ENCODE measurements at regions not wholly inside any gene's neighbourhood (a gene's known extent, or its start where the extent isn't known, plus 50 kb on each side); places are given as distances from the start of the nearest gene placed in this dataset.

GRCh38 chr12:60337839-60338549, 742.2 kb downstream of the SLC16A7 start:
- DNase-seq (ENCODE audit: low spot score in 2 of 2, unreplicated experiment in 2 of 2) = no peak
- no peak overlapping the region for H3K27ac Mint-ChIP-seq
- H3K36me3 Mint-ChIP-seq = no peaks in the 10 kb centered on the region
- TF ChIP-seq CTCF (IDR thresholded peaks at IDR 0.05; ENCODE audit: unreplicated experiment) = no peak
- H3K9me3 Mint-ChIP-seq = peaks cover 10% of the 10 kb centered on the region
- peaks cover 4% of the 10 kb centered on the region for H3K4me1 Mint-ChIP-seq
- H3K4me3 Mint-ChIP-seq = no peak overlapping the region
- H3K27me3 Mint-ChIP-seq (ENCODE audit: low read depth) = no peaks in the 10 kb centered on the region

GRCh38 chr12:60345442-60345841, 749.6 kb downstream of the SLC16A7 start:
- Mint-ChIP-seq H3K27me3 (ENCODE audit: low read depth) (no peaks in the 10 kb centered on the region), H3K4me3 (no peak overlapping the region), H3K4me1 (no peaks in the 10 kb centered on the region), H3K27ac (no peak overlapping the region), H3K36me3 (no peaks in the 10 kb centered on the region), H3K9me3 (no peaks in the 10 kb centered on the region)
- no peak for TF ChIP-seq CTCF (IDR thresholded peaks at IDR 0.05; ENCODE audit: unreplicated experiment)
- DNase-seq (ENCODE audit: low spot score in 2 of 2, unreplicated experiment in 2 of 2) = no peak

DNA sequence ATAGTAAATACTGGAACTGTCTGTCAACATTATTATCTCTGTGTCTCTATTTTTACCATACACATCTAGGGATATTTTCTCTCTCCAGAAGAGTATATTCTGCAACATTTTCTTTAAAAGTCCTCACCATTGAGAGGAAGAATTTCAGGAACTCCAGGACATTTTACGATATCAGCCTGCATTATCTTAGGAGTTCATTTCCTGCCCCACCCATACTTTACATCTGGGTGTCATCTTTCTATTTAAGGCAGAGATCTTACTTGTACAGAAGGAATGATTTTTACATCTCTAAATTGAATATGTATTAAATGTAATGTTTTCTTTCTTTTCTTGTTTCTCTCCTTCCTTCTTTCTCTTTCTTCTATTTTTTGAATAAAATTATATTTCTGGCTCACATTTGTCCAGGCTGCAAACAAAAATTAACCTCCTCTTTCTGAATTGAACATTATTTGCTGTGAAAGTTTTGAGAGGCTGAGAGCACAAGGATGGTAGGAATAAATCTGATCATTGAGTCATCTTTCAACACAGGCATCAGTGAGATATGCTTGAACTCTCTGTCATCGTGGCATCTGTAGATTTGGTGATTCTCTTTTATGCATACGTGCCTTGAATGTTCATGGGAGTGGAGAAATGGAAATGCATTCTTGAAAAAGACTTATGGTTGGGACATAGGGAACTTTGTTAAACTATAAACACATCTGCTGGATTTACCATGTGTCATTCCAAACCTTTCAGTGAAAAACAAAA, 753.6 kb downstream of the SLC16A7 start:
- Mint-ChIP-seq H3K4me1 (no peaks in the 10 kb centered on the region), H3K9me3 (no peaks in the 10 kb centered on the region), H3K27me3 (ENCODE audit: low read depth) (no peaks in the 10 kb centered on the region), H3K4me3 (no peak overlapping the region), H3K36me3 (no peaks in the 10 kb centered on the region), H3K27ac (no peak overlapping the region)
- DNase-seq (ENCODE audit: low spot score in 2 of 2, unreplicated experiment in 2 of 2) = no peak
- TF ChIP-seq CTCF (IDR thresholded peaks at IDR 0.05; ENCODE audit: unreplicated experiment) = no peak

GRCh38 chr12:60387356-60387755, 791.5 kb downstream of the SLC16A7 start:
- DNase-seq (ENCODE audit: low spot score in 2 of 2, unreplicated experiment in 2 of 2) = no peak
- H3K36me3 Mint-ChIP-seq = no peaks in the 10 kb centered on the region
- H3K27me3 Mint-ChIP-seq (ENCODE audit: low read depth) = no peaks in the 10 kb centered on the region
- H3K4me3 Mint-ChIP-seq = no peak overlapping the region
- no peak for TF ChIP-seq CTCF (IDR thresholded peaks at IDR 0.05; ENCODE audit: unreplicated experiment)
- H3K4me1 Mint-ChIP-seq = no peaks in the 10 kb centered on the region
- peaks cover 14% of the 10 kb centered on the region for H3K9me3 Mint-ChIP-seq
- no peak overlapping the region for H3K27ac Mint-ChIP-seq

GRCh38 chr12:60391051-60391450, 795.2 kb downstream of the SLC16A7 start:
- no peak for TF ChIP-seq CTCF (IDR thresholded peaks at IDR 0.05; ENCODE audit: unreplicated experiment)
- no peak for DNase-seq (ENCODE audit: low spot score in 2 of 2, unreplicated experiment in 2 of 2)
- Mint-ChIP-seq H3K4me1 (no peaks in the 10 kb centered on the region), H3K4me3 (no peak overlapping the region), H3K27ac (no peak overlapping the region), H3K27me3 (ENCODE audit: low read depth) (no peaks in the 10 kb centered on the region), H3K9me3 (no peaks in the 10 kb centered on the region), H3K36me3 (no peaks in the 10 kb centered on the region)
